Activated CD4-positive, alpha-beta T cell treated with anti-CD3 and anti-CD28 coated beads, Interleukin-2, amount 50 U/mL, for 4 hours (primary cell): ENCODE measurements at regions not wholly inside any gene's neighbourhood (a gene's known extent, or its start where the extent isn't known, plus 50 kb on each side); places are given as distances from the start of the nearest gene placed in this dataset.
"Not testable (repeated sequence)": the region's sequence is repeated elsewhere in the genome, so short reads cannot be mapped to it uniquely, and the experiment has no call there.

Source experiments
- DNase-seq, 2 experiments: peaks; one replicate each; pipeline ENCODE4 v3.0.0-alpha.2; 2020

DNA sequence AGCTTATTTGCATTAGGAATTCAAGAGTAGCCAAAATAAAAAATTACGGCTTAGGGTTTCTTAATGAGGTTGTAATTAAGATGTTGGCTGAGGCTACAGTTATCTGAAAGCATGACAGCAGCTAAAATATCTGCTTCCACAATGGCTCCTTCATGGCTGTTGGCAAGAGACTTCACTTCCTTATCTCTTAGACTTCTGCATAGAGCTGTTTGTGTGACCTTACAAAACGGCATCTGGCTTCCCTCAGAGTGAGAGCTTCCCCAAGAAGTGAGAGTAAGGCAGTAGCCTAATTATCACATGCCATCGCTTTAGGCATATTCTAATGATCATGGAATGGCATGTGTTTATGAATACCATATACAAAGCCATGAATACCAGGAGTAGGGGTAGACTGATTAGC is 57.6 kb downstream of the CCDC59 start:
- DNase-seq = no peak

DNA sequence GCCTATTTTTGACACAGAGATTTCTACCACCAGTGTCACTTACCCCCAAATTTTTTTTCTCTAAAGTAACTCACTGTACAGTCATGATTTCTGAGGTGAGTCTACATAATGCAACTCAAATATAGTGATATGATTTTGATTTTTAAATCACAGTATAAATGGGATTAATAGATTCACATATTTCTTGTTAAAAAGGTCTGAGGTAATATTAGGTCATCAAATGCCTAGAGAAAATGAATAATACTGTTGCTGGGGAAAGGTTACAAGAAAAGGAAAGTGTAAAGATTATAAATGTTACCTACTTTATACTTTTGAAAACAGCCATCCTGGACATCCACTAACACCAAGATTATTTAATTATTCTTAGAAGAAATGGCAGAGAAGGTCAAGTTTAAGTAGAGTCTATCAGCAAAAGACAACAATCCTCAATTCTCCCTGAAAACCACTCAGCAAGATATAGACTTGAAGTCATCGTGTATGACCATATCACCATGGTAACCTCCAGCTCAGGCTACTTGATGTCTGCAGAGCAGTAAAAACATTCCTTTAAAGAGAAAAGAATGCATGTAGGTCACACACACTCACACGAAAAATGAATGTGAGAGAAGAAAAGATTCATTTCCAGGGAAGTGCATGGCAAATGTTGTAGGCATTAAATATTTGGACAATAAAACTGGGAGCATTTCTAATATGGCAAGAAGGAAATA is 58.7 kb downstream of the CCDC59 start:
- DNase-seq = no peak

DNA sequence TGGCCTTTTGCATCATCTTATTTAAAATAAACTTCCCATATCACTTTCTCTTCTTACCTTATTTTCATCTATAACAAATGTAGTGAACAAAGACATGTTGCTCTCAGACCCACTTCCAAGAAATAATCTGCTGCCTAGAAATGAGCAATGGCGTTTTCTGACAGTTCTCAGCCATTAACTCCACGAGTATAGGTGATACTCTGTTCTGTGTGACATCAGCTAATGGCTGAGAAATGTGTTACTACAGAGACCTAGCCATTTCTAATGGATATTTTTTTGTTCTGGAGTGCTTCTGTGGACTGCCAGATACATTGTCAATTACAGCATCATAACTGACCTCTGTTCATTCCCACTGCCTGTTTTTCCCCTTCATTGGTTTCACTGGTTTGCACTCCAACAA is 67.8 kb downstream of the CCDC59 start:
- no peak for DNase-seq

DNA sequence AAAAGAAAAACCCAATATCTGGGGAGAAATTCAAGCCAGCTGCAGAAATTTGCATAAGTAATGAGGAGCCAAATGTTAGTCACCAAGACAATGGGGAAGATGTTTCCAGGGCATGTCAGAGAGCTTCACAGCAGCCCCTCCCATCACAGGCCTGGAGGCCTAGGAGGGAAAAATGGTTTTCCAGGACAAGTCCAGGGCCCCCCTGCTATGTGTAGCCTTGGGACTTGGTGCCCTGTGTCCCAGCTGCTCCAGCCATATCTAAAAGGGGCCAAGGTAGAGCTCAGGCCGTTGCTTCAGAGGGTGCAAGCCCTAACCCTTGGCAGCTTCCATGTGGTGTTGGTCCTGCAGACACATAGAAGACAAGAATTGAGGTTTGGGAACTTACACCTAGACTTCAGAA is 76.9 kb downstream of the CCDC59 start:
- not testable (repeated sequence) for DNase-seq

DNA sequence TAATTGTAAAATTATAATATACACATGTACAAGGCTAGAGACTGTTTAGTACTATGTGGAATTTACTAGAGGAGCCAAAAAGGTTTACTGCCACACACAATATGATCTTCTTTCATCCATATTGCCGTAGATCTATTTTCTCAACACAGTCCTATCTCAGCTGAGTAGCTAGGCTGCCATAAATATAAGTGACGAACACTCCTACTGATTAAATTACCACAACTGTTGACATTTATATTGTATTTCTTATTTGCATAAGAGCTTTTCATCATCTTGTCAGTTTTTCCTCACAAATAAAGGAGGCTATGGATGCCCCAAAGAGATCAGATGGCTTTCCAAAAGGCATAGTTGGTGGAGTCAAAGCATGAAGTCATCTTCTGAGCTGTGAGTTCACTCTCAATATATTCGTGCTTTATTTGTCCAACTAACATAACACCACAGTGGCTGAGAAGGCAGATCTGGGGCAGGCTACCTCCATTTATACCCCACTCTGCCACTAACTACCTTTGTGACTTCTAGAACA is 78.6 kb downstream of the CCDC59 start:
- DNase-seq = no peak

DNA sequence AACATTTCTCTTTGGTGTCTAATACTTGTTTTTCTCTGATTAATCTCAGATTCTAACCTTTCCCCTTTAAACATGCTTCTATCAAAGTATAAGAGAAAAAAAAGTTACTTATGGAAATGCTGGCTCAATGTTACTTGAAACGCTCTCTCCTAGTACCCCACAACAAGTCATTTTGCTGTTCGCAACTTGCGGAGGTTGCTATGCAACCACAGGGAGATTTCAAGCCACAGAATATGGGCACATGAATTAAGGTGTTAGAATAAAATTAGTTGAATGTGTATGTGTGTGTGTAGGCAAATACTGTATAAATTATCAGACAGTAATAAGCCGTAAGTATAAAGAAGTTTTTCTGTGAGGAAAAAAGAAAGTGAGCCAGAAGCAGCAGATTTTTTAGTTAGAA is 80.6 kb downstream of the CCDC59 start:
- no peak for DNase-seq

DNA sequence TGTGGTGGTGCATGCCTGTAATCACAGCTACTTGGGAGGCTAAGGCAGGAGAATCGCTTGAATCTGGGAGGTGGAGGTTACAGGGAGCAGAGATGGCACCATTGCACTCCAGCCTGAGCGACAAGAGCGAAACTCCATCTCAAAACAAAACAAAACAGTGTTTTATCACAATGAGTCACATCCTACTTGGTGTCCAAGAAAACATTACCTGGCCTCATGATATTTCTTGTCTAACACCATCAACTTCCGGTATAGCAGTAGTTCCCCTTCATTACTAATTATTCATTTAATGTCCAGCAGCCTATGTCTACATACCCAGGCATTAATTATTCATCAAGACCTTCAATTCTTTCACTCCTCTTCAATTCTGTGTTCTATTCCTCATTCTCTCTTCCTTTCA is 115.5 kb downstream of the CCDC59 start:
- DNase-seq = no peak

DNA sequence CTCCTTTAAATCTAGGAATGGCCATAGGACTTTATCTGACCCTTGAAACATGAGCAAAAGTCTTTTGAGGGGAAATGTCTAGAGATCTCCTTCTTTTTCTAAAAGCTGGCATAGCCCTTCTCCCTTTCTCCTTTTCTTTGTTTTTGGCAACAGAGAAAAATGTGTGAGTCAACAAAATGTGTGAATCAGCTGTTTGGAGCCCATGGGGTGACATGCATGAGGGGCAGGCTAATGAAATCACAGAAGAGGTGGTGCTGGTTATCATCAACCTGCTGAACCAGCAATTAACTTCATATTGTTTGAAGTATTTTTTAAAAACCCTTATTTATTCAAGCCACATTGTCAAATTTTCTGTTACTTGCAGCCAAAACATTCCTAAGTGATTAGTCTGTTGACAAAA is 132.3 kb downstream of the CCDC59 start:
- DNase-seq = no peak

DNA sequence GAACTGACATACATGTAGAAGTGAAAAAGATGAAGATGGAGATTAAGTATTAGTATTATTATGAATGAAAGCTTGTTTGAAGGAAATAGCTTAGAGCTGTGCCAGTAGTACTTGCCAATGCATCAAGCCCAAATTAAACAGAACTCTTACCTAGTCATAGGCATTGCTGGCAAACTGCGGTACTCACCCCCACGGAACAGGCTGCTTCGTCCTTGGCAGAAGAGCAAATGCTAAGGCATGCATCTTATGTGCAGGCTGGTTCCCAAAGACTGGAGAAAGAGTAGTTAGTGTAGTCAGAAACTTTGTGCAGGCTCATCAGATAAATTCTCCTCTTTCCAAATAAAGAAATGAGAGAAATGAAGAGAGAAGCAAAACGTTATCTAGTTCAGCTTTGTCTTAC is 134.8 kb downstream of the CCDC59 start:
- no peak for DNase-seq

DNA sequence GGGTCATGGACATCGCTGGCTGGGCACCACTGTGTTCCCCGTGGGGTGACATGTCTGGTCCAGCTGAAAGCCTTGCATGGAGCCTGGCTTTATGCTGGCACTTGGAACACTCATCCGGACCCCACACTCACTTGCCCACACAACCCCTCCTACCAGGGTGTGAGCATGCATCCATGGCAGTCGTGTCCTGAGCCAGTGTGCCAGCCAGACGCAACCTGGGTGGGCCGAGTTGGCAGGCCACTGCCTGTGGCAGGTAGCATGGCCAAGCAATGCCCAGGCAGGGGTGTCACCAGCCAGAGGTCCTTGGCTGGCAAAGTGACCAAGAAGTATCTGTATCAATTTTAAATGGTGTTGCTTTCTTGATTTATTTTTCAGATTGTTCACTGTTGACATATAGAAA is 141.7 kb downstream of the CCDC59 start:
- DNase-seq = no peak

DNA sequence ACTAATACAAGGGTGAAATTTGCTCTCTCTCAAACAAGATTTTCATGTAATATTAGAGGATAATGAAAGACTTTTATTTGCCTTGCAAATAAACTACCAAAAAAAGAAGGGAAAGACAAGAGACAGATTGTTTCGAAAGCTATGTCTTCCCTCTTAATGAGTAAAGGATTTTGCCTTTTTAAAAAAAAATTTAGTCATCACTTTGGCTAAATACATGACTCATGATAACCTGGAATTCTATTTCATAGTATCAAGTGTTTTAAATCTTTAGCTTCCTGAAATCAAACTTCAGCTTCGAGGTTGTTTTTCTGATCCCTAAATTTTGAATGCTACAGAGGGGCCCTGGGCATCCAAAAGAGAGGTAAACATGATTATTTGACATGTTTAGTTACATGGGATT is 144.4 kb downstream of the CCDC59 start:
- DNase-seq = no peak

DNA sequence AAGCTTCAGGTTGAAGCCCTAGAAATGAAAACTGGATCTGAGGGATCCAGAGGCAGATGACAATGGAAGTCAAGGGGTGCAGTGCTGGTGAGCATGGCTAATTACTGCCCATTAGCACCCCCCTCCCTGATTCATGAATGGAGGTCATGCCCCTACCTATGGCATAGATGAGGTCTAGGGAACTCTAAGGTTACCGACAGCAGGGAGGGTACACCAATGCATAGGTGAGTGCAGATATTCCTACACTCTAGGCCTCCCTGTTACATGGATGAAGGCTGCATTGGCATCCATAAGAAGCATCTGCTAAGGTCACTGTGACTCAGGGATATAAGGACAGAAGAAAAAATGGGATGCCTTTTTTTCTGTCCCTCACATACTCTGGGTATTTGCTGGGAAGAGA is 147.3 kb downstream of the CCDC59 start:
- DNase-seq = no peak

DNA sequence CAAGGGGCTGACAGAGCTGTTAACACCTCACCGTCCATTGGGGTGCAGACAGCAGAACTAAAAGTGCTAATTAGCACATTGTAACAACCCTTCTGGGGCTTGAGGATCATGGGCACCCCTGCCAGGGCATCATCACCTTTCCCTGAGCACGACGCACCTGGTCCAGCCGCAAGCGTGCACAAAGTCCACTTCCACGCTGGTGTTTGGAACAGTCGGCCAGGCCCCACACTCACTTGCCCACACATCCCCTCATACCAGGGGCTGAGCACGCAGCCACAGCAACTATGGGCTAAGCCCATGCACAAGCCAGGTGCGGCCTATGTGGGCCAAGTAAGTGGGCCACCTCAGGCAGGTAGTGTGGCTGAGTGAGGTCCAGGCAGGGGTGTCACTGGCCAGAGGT is 148.7 kb downstream of the CCDC59 start:
- DNase-seq = no peak

DNA sequence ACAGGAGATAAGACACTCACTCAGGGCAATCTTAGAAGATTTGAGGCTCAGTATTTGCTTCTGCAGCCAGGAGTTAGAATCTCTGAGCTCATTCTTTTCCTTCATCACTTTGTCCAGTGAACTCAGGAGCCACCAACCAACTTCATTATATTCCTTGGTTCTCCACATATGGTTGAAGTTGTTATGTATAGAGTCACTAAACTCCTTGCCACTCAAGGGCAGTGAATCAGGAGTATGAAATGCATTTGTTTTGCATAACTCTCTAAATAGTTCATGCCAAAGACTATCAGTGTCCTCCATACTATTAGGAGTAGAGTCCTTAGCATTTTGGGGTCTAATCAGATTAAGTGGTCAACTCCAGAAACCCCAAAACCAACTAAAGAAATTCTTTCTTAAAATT is 150.6 kb downstream of the CCDC59 start:
- DNase-seq = no peak

DNA sequence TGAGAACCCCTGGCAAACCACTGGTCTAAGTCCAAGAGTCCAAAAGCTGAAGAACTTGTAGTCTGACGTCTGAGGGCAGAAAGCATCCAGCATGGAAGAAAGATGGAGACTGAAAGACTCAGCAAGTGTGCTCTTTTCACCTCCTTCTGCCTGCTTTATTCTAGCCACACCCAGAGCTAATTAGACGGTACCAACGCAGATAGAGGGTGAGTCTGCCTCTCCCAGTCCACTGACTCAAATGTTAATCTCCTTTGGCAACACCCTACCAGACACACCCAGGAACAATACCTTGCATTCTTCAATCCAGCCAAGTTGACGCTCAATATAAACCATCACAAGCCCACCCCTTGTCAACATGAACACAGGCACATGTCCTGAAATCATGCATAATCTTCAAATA is 155.1 kb downstream of the CCDC59 start:
- DNase-seq = no peak

DNA sequence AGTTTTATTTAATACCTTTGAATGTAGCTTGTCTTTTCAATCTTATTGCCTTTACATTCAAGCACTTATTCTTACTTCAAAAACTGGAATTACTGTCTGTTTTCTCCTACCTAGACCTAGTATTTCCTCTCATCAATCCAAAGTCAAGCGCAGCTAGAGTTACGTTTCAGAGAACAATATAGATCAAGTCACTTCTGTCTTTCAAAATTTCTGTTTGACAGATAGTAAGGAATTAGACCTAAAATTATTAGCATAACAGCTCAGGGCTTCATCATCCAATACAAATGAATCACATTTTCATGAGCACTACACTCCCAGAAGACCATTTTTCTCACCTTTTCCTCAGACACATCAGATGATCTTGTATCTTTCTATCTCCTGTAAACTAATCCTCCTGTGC is 170.6 kb downstream of the CCDC59 start:
- no peak for DNase-seq

DNA sequence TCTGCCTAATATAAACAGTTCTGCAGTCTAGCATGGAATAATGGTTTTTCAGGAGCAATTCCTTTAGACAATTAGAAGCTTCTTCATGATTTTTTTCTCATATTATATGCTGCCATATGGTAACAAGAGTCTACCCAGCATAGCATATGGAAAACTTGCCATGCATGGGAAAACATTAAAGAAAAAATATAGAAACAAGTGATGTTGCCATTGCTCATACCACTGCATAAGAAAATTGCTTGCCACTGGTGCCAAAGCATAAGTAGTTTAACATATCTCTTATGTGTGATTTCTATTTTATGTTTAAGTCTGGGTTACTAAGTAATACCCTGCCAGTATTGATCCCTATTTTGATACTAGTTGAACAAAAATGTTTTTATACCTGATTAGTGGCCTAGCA is 171.2 kb downstream of the CCDC59 start:
- no peak for DNase-seq

DNA sequence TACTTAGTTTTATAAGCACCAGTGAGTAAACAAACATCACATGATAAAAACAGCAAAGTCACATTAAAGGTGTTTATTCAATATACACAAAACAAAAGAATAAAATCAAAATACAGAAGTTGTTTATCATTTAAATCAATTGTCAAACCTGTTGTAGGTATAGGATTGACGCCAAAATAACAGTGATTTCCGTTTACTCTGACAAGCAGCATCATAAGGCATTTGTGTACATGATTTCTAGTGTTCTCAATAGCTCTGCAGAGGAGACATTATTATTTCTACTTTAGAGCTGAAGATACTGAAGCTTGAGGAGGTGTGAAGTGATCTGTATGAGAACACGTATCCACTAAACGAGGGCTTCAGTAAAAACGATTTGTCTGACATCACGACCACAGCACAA is 171.9 kb downstream of the CCDC59 start:
- no peak for DNase-seq

DNA sequence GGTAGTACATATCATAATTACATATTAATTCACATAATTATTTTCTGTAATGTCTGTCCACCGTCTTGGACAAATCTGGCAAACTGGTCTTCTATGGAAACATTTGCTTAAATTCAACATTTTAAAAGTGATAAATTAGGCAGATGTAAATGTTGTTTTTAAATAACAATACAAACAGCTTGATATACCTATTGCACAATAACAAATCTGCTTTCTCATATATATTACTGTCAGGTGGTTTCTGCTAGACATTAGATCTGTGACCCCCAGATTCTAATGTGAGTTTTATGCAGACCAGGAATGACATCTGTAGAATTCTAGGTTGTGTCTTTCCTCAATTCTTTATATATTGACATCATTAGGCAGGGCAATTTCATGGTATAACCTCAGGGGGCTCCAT is 173.3 kb downstream of the CCDC59 start:
- DNase-seq = no peak

DNA sequence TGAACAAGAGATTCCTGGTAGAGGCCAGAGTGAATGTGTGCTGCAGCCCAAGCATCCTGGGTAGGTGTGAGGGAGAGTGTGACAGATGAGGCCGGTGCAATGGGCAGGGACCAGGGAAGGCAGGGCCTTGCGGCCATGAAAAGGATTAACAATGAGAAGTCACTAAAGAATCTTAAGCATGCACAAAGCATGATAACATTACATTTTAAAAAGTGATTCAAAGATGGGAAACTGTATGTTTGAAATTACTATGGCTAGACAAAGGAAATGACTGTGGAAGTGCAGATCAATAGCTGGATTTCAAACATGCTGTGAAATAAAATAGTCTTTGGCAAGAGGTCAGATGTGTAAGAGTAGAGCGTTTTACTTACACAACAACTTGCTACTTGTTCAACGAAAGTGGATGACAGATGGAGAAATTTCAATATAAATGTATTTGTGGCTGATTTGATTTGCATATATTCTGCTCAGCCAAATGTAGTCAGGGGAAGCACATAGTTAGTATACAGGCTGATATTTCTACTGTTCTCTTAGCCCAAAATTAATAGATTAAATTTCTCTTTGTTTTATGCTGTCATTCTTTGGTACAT is 175.5 kb downstream of the CCDC59 start:
- no peak for DNase-seq

DNA sequence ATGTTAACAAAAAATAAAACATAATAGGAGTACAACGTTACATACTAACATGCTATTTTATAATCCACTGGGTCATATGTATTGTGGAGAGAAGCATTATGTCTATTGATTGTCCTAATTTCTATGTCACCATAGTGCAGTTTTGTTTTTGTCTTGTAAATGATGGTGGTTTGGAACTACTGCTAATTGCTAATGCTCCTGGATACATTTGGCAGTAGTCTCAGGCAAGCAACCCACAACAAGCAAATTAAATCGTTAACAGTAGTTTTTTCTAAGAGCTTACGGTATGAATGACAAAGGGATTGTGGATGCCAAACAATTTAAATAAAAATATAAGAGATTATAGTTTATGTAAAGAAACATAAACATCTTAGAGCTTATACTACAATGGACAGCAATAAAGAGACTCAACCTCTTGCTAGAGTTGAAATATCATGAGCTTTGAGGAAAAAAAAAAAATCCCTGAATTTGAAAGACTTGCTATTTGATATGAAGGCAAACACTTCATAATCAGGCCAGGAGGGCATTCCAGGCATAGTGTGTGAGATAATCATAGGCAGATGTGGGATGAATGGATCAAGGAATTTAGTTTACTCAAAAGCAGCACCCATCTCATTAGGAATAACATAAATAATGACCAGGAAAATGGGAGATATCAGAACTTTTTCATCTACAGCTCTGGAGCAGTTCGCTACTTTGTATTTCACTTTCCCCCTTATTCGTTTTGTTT is 181.3 kb downstream of the CCDC59 start:
- DNase-seq = no peak

DNA sequence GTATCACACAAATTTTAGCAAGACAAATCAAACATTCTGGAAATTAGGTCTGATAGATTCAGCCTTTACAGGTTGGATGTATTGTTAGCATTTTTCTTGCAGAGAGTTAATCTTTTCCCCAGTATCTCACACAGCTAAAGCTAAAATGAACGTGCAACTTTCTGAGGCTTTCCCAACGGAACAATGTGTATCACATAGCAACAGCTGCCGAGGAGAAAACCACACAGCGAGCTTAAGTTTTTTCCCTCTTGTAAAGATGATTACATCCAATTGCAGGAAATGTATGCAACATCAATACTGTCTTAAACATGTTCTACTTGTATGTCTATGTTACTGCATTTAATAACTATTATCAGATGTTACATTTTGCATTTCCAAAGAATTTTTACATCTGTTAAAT is 182.2 kb downstream of the CCDC59 start:
- no peak for DNase-seq

DNA sequence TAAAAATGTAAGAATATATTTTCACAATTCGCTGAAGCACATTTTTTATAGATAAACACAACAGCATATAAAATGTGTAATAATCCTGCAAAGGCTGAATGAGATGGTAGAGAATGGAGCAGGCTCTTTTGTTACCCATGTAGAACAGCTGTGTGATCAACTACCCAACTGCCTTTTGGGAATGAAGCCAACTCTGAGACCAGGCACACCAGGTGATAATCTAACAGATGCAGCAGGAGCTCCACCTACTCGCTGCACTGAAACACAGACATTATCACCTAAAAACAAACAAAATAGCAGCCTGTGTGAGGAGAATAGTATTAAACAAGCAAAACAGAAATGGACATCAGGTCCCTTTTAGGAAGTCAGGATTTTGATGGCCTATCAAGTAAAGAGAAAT is 183.3 kb downstream of the CCDC59 start:
- DNase-seq = no peak

DNA sequence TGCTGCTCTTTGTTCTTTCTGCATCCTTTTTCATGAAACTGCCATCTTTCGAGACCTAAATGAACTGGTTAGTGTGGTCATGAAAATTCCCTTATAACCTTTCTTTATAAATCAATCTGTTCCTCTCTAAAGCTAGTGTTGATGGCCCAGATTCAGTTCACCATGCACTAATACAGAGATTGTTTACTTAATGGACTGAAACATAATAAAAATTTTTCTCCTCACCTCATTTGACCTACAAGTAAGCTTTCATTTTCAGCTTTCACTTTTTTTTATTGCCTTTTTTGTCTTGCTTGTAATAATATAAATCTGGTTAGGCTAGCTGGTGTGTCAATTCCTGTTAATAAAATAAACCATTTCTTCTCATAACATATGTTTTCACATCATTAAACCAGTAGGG is 183.8 kb downstream of the CCDC59 start:
- no peak for DNase-seq
